Fibroblast of lung (primary cell): ENCODE measurements at regions not wholly inside any gene's neighbourhood (a gene's known extent, or its start where the extent isn't known, plus 50 kb on each side); places are given as distances from the start of the nearest gene placed in this dataset.

Source experiments
- CTCF ChIP-seq, 2 donors: IDR thresholded peaks in 1 of 2; conservative IDR thresholded peaks in 1 of 2; 1 replicate in 1 of 2; 2 replicates in 1 of 2; pipeline ENCODE4 v1.5.1; 2011 to 2012; ENCODE audit warnings: low read length in 2 of 2, control low read depth in 1 of 2, inconsistent platforms in 1 of 2, low read depth in 1 of 2, mild to moderate bottlenecking in 1 of 2
- EZH2 ChIP-seq: IDR thresholded peaks from 2 replicates; pipeline ENCODE4 v1.5.1; 2012; ENCODE audit warnings: low read length, control low read depth, mild to moderate bottlenecking; ENCODE audit errors: missing control alignments

- no peak for TF ChIP-seq CTCF (conservative IDR thresholded peaks at IDR 0.05 in 1 of 2, IDR thresholded peaks at IDR 0.05 in 1 of 2; ENCODE audit: low read depth in 1 of 2, low read length in 2 of 2)
- no peak for TF ChIP-seq EZH2
Observed at GRCh38 chrX:25665431-25665830, 472.7 kb upstream of the MAGEB18 start.
